Right lobe of liver (tissue), 4 donors: ENCODE measurements at regions not wholly inside any gene's neighbourhood (a gene's known extent, or its start where the extent isn't known, plus 50 kb on each side); places are given as distances from the start of the nearest gene placed in this dataset.

ENCODE experiments used
- POLR2A ChIP-seq: fragments of 450-650 bp; IDR thresholded peaks from one replicate; pipeline ENCODE4 v1.6.1; 2017; ENCODE audit warnings: antibody characterized with exemption, mild to moderate bottlenecking
- TF ChIP-seq, protein P1 (sequence below), 4 donors: fragments of 200-600 bp in 3 of 4; fragments of 450-650 bp in 1 of 4; IDR thresholded peaks; one replicate each; pipeline versions ENCODE4 v1.5.1 to v1.8.0; 2016 to 2022; ENCODE audit warnings: antibody characterized with exemption in 4 of 4, mild to moderate bottlenecking in 2 of 4
- donor health status: DM: no; HTN: no; CAD: no.
- donor health status: DM: no; HTN: no; CAD: no.
- donor health status: DM: no; HTN: yes; CAD: no.

DNA sequence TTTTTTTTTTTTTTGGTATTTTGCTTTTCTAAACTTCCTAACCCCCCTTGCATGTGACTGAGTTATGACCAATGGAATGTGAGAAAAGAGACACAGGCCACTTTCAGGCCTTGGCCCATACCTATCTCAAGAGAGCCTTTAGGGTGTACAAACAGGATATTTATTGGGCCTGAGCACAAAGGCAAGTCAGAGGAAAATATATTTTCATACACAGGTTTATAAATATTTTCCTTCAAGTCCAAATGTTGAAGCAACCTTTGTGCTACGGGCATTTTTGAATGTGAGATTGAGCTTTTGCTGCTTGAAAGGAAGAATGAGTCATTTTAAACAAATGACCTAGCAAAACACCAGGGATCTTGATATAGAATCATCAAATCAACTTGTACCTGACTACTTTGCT lies 228.6 kb upstream of the E2F7 start:
- TF ChIP-seq, protein P1, sequence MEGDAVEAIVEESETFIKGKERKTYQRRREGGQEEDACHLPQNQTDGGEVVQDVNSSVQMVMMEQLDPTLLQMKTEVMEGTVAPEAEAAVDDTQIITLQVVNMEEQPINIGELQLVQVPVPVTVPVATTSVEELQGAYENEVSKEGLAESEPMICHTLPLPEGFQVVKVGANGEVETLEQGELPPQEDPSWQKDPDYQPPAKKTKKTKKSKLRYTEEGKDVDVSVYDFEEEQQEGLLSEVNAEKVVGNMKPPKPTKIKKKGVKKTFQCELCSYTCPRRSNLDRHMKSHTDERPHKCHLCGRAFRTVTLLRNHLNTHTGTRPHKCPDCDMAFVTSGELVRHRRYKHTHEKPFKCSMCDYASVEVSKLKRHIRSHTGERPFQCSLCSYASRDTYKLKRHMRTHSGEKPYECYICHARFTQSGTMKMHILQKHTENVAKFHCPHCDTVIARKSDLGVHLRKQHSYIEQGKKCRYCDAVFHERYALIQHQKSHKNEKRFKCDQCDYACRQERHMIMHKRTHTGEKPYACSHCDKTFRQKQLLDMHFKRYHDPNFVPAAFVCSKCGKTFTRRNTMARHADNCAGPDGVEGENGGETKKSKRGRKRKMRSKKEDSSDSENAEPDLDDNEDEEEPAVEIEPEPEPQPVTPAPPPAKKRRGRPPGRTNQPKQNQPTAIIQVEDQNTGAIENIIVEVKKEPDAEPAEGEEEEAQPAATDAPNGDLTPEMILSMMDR (IDR thresholded peaks at IDR 0.05) = no peak
- no peak for TF ChIP-seq POLR2A
